ENCODE measurements at regions not wholly inside any gene's neighbourhood (a gene's known extent, or its start where the extent isn't known, plus 50 kb on each side); places are given as distances from the start of the nearest gene placed in this dataset.

- no peak for DNase-seq
These were observed 261.9 kb upstream of the NR4A3 start for GRCh38 chr9:99559776-99560175.

GRCh38 chr9:99560561-99560960 is 261.1 kb upstream of the NR4A3 start:
- no peak for DNase-seq

- peak; percentile 38 for DNase-seq
These were observed 260.2 kb upstream of the NR4A3 start for GRCh38 chr9:99561509-99561917.

- DNase-seq: no peak
These were observed 259.6 kb upstream of the NR4A3 start for GRCh38 chr9:99561961-99562565.

- DNase-seq: no peak
These were observed 258.3 kb upstream of the NR4A3 start for GRCh38 chr9:99563364-99563763.

- no peak for DNase-seq
These were observed 256.5 kb upstream of the NR4A3 start for GRCh38 chr9:99565203-99565602.

- DNase-seq: no peak
These were observed 254.2 kb upstream of the NR4A3 start for GRCh38 chr9:99567436-99567835.

GRCh38 chr9:99569840-99570239 is 251.8 kb upstream of the NR4A3 start:
- no peak for DNase-seq

GRCh38 chr9:99572567-99572966 is 249.1 kb upstream of the NR4A3 start:
- no peak for DNase-seq

GRCh38 chr9:99573085-99573484 is 248.6 kb upstream of the NR4A3 start:
- no peak for DNase-seq

GRCh38 chr9:99573886-99574285 is 247.8 kb upstream of the NR4A3 start:
- no peak for DNase-seq

- DNase-seq: no peak
These were observed 245.7 kb upstream of the NR4A3 start for GRCh38 chr9:99576002-99576401.

GRCh38 chr9:99576876-99577275 is 244.8 kb upstream of the NR4A3 start:
- no peak for DNase-seq

- DNase-seq: no peak
These were observed 244.3 kb upstream of the NR4A3 start for GRCh38 chr9:99577351-99577750.

- no peak for DNase-seq
These were observed 243.0 kb upstream of the NR4A3 start for GRCh38 chr9:99578666-99579065.

- no peak for DNase-seq
These were observed 241.7 kb upstream of the NR4A3 start for GRCh38 chr9:99579964-99580363.

GRCh38 chr9:99582814-99583213 is 238.9 kb upstream of the NR4A3 start:
- no peak for DNase-seq

GRCh38 chr9:99588299-99588698 is 233.4 kb upstream of the NR4A3 start:
- DNase-seq: no peak

- no peak for DNase-seq
These were observed 232.9 kb upstream of the NR4A3 start for GRCh38 chr9:99588747-99589146.

GRCh38 chr9:99590410-99590809 is 231.3 kb upstream of the NR4A3 start:
- DNase-seq: no peak

GRCh38 chr9:99590840-99591239 is 230.8 kb upstream of the NR4A3 start:
- DNase-seq: no peak

- DNase-seq: no peak
These were observed 229.9 kb upstream of the NR4A3 start for GRCh38 chr9:99591770-99592169.

- DNase-seq: no peak
These were observed 228.7 kb upstream of the NR4A3 start for GRCh38 chr9:99592834-99593574.

- DNase-seq: no peak
These were observed 228.1 kb upstream of the NR4A3 start for GRCh38 chr9:99593610-99594009.

All from right hindlimb (tissue), 1 donor.